Prostate gland (tissue), 2 donors: ENCODE measurements at regions not wholly inside any gene's neighbourhood (a gene's known extent, or its start where the extent isn't known, plus 50 kb on each side); places are given as distances from the start of the nearest gene placed in this dataset.

Source experiments
- POLR2A ChIP-seq: fragments of 450-650 bp; IDR thresholded peaks from one replicate; pipeline ENCODE4 v1.6.1; 2016; ENCODE audit warnings: antibody characterized with exemption, mild to moderate bottlenecking
- POLR2AphosphoS5 ChIP-seq: sonication (generic); formaldehyde crosslinking; IDR thresholded peaks from one replicate; pipeline ENCODE4 v1.6.1; 2017; ENCODE audit warnings: antibody characterized with exemption
- TF ChIP-seq, protein P1 (sequence below), 4 experiments: fragments of 200-600 bp in 2 of 4; fragments of 450-650 bp in 2 of 4; sonication (generic) in 2 of 4; IDR thresholded peaks; 1 replicate in 3 of 4; 2 replicates in 1 of 4; pipeline ENCODE4 v1.5.1; 2016 to 2019; ENCODE audit warnings: antibody characterized with exemption in 4 of 4, mild to moderate bottlenecking in 2 of 4, moderate library complexity in 2 of 4

DNA sequence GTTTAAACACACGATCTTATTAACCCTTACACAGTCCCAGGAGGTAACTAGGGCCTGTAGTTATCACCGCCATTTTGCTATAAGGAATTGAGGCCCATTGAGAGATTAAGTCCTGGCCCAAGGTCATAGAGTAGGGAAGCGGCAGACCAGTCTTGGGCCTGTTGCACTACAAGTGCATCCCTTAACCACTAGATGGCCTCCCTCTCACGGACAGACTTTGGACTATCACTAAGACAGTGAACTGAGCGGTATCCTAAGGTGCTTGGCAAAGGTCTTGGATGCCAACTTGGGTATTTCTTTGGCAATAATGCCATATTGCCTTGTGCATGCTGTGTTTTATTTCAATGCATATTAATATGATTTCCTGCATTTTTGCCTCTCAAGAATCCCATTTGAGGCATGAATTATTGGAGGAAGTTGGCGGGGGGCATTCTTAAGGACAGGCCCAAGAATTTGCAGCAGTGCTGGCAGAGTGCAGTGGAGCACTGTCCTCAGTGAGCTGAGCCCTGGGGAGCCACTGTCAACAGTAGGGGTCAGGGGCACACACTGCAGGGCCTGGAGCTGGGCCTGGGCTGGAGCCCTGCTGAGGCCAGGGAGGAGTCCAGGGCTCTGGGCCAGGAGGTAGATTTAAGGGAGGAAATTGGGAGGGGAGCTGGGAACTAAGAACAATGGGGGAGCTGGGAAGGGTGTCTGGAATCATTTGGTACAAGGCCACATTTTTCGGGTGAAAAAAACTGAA is 147.4 kb downstream of the SMIM20 start:
- TF ChIP-seq, protein P1, sequence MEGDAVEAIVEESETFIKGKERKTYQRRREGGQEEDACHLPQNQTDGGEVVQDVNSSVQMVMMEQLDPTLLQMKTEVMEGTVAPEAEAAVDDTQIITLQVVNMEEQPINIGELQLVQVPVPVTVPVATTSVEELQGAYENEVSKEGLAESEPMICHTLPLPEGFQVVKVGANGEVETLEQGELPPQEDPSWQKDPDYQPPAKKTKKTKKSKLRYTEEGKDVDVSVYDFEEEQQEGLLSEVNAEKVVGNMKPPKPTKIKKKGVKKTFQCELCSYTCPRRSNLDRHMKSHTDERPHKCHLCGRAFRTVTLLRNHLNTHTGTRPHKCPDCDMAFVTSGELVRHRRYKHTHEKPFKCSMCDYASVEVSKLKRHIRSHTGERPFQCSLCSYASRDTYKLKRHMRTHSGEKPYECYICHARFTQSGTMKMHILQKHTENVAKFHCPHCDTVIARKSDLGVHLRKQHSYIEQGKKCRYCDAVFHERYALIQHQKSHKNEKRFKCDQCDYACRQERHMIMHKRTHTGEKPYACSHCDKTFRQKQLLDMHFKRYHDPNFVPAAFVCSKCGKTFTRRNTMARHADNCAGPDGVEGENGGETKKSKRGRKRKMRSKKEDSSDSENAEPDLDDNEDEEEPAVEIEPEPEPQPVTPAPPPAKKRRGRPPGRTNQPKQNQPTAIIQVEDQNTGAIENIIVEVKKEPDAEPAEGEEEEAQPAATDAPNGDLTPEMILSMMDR (IDR thresholded peaks at IDR 0.05): peak in 1 of 4 experiments; percentile 46
- TF ChIP-seq POLR2A: no peak
- TF ChIP-seq POLR2AphosphoS5: no peak
